GM20000 (cell line): ENCODE measurements at regions not wholly inside any gene's neighbourhood (a gene's known extent, or its start where the extent isn't known, plus 50 kb on each side); places are given as distances from the start of the nearest gene placed in this dataset.

Experiments used
- DNase-seq: peaks from one replicate; pipeline ENCODE4 v3.0.0; 2012; ENCODE audit warnings: low spot score
- TF ChIP-seq, protein P1 (sequence below): IDR thresholded peaks from 2 replicates; pipeline ENCODE4 v1.5.1; 2012; ENCODE audit warnings: mild to moderate bottlenecking, control low read depth; ENCODE audit errors: extremely low read depth, missing control alignments

DNA sequence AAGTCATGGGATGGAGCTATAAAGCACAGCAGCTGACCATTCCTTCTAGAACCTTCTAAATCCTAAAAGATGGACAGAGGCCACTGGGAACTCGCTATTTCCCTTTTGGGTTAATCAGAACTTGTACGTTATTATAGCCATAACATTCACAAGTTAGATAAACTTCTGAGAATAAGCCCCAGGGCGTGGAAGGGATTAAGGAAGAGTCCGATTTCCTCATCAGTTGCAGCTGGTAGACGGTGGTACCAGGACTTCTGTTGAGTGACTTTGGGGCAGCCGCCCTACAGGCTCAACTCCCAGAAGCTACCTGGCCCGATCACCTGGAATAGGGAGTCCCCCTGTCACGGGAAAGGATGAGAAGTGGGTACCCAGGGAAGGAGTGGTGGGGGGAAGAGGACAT is 370.1 kb upstream of the ZFHX3 start:
- no peak for DNase-seq
- TF ChIP-seq, protein P1, sequence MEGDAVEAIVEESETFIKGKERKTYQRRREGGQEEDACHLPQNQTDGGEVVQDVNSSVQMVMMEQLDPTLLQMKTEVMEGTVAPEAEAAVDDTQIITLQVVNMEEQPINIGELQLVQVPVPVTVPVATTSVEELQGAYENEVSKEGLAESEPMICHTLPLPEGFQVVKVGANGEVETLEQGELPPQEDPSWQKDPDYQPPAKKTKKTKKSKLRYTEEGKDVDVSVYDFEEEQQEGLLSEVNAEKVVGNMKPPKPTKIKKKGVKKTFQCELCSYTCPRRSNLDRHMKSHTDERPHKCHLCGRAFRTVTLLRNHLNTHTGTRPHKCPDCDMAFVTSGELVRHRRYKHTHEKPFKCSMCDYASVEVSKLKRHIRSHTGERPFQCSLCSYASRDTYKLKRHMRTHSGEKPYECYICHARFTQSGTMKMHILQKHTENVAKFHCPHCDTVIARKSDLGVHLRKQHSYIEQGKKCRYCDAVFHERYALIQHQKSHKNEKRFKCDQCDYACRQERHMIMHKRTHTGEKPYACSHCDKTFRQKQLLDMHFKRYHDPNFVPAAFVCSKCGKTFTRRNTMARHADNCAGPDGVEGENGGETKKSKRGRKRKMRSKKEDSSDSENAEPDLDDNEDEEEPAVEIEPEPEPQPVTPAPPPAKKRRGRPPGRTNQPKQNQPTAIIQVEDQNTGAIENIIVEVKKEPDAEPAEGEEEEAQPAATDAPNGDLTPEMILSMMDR = no peak

DNA sequence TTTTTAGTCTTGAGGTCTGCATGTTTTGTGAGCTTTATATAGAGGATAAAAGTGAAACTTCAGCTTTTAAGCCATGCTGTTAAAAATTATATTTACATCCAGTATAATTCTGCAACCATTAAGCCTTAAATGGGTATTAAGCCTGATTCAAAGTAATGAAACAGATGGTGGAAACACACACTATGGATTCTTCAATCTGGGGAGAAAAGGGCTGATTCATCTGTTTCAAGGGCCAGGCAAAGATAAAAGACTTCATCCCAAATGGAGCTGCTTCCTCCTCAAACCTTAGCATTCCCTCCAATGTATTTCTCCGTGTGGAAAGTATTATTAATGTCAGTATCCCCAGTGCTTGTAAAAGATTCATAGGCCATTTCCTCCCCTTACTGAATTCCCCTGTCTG is 367.4 kb upstream of the ZFHX3 start:
- no peak for DNase-seq
- TF ChIP-seq, protein P1 = no peak

DNA sequence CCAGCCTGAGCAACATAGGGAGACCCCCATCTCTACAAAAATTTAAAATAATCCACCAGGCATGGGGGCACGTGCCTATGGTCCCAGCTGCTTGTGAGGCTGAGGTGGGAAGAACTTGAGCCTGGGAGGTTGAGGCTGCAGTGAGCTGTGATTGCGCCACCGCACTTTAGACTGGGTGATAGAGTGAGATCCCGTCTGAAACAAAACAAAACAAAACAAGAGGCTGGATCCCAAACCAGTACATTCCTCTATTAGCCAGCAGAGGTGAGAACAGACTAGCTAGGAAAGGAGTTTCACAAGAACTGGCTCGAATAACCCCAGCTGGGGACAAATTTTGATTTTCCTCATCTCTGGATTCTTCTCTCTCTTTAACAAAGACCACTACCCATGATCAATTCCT is 366.7 kb upstream of the ZFHX3 start:
- no peak for DNase-seq
- TF ChIP-seq, protein P1 = no peak

GRCh38 chr16:73413830-73414190 is 365.9 kb upstream of the ZFHX3 start:
- no peak for DNase-seq
- TF ChIP-seq, protein P1 = no peak

DNA sequence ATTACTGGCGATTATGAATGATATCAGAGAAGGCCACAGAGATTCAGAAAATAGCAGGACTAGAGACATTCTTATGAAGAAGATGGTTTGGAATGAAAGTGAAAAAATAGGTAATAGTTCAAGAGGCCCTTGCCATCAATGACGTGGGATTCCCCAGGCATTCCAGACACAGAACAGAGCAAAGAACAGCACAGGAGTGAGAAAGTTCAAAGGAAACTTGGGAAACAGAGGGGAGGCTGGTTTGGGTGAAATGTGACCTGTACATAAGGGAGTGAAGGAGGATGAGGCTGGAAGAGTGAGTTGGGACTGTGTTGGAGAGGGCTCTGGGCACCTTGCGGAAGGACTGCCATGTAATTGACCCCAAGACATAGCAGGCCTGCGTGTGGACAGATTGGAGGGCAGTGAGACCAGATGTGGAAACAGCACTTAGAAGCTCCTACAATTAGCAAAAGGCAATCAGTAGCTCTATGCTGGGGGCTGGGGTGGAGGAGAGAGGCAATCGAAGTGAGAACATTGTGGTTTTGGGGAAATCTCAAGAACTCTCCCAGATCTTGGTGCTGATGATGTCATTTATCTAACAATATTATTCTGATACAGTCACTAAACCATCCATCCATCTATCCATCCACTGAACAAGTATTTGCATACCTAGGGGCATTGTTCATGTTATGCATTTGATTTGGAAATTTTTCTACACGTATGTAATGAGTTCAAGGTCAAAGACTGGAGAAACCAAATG is 365.3 kb upstream of the ZFHX3 start:
- DNase-seq = no peak
- TF ChIP-seq, protein P1 = no peak

DNA sequence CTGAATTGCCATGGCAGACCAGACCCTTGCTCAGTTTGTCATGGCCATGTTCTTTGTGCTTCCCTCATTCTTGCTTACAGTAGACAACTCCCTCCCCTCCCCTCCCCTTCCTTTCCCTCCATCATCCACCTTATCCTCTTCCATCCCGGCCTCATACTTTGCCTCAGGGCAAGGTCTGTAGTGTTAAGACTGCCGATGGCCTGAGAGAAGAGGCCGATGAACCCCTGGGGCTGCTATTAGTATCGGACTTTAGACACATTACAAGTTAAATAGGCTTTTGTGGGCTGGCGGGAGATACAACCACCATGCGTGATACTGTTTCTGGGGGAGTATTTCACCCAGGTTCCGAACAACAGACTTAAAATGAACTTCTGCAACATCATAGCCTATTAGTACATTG is 364.5 kb upstream of the ZFHX3 start:
- TF ChIP-seq, protein P1 = no peak
- no peak for DNase-seq

GRCh38 chr16:73408716-73409115 is 360.8 kb upstream of the ZFHX3 start:
- DNase-seq = no peak
- TF ChIP-seq, protein P1 = no peak
